ENCODE measurements at regions not wholly inside any gene's neighbourhood (a gene's known extent, or its start where the extent isn't known, plus 50 kb on each side); places are given as distances from the start of the nearest gene placed in this dataset.
A peak's percentile ranks its signal among the peaks of the same experiment; 100 is the strongest.

- no peak overlapping the region for H2AFZ ChIP-seq (ENCODE audit: low read depth, low read length)
- no peaks in the 10 kb centered on the region for H3K9me3 ChIP-seq (ENCODE audit: insufficient read depth, low read depth, low read length)
- FAIRE-seq, result no peak
- H3K4me3 ChIP-seq (ENCODE audit: insufficient read depth, low read depth, low read length), result no peak overlapping the region
- no peak for DNase-seq (ENCODE audit: low read depth)
- H4K20me1 ChIP-seq (ENCODE audit: insufficient read depth, low read length), result no peaks in the 10 kb centered on the region
- no peak overlapping the region for H3K4me2 ChIP-seq (ENCODE audit: low read length)
- no peaks in the 10 kb centered on the region for H3K27me3 ChIP-seq (ENCODE audit: insufficient read depth, low read length)
- no peak overlapping the region for H3K27ac ChIP-seq (ENCODE audit: low read depth, low read length)
- no peak overlapping the region for H3K9ac ChIP-seq (ENCODE audit: low read length)
- H3K27me3 Mint-ChIP-seq (ENCODE audit: low read depth, unreplicated experiment), result no peaks in the 10 kb centered on the region
- no peaks in the 10 kb centered on the region for H3K79me2 ChIP-seq (ENCODE audit: insufficient read depth, low read length)
- H3K27ac Mint-ChIP-seq (ENCODE audit: unreplicated experiment), result no peak overlapping the region
- H3K36me3 Mint-ChIP-seq (ENCODE audit: low read depth, unreplicated experiment), result no peaks in the 10 kb centered on the region
- no peaks in the 10 kb centered on the region for H3K9me3 Mint-ChIP-seq (ENCODE audit: unreplicated experiment)
- H3K4me3 Mint-ChIP-seq (ENCODE audit: unreplicated experiment), result no peak overlapping the region
- TF ChIP-seq CTCF (IDR thresholded peaks at IDR 0.05; ENCODE audit: insufficient read depth, low read depth, low read length), result no peak
- TF ChIP-seq EZH2 (IDR thresholded peaks at IDR 0.05; ENCODE audit: insufficient read depth, low read length), result no peak
- H3K36me3 ChIP-seq (ENCODE audit: insufficient read depth, low read length), result no peaks in the 10 kb centered on the region
- H3K4me1 ChIP-seq (ENCODE audit: insufficient read depth, low read length), result no peaks in the 10 kb centered on the region
- no peaks in the 10 kb centered on the region for H3K4me1 Mint-ChIP-seq (ENCODE audit: low read depth, unreplicated experiment)
These were observed 114.3 kb upstream of the SEMA6D start for GRCh38 chr15:47603026-47603425.

GRCh38 chr15:47607695-47608094 is 109.6 kb upstream of the SEMA6D start:
- H3K4me2 ChIP-seq (ENCODE audit: low read length), result no peak overlapping the region
- Mint-ChIP-seq H3K36me3 (ENCODE audit: low read depth, unreplicated experiment) (no peaks in the 10 kb centered on the region), H3K4me3 (ENCODE audit: unreplicated experiment) (no peak overlapping the region), H3K9me3 (ENCODE audit: unreplicated experiment) (no peaks in the 10 kb centered on the region), H3K27me3 (ENCODE audit: low read depth, unreplicated experiment) (no peaks in the 10 kb centered on the region), H3K4me1 (ENCODE audit: low read depth, unreplicated experiment) (no peaks in the 10 kb centered on the region), H3K27ac (ENCODE audit: unreplicated experiment) (no peak overlapping the region)
- no peaks in the 10 kb centered on the region for H3K27me3 ChIP-seq (ENCODE audit: insufficient read depth, low read length)
- no peaks in the 10 kb centered on the region for H3K4me1 ChIP-seq (ENCODE audit: insufficient read depth, low read length)
- FAIRE-seq (no peak), DNase-seq (ENCODE audit: low read depth) (peak; percentile 36)
- no peaks in the 10 kb centered on the region for H3K79me2 ChIP-seq (ENCODE audit: insufficient read depth, low read length)
- H2AFZ ChIP-seq (ENCODE audit: low read depth, low read length), result no peak overlapping the region
- H3K27ac ChIP-seq (ENCODE audit: low read depth, low read length), result no peak overlapping the region
- no peaks in the 10 kb centered on the region for H4K20me1 ChIP-seq (ENCODE audit: insufficient read depth, low read length)
- no peaks in the 10 kb centered on the region for H3K36me3 ChIP-seq (ENCODE audit: insufficient read depth, low read length)
- TF ChIP-seq EZH2 (IDR thresholded peaks at IDR 0.05; ENCODE audit: insufficient read depth, low read length), result no peak
- TF ChIP-seq CTCF (IDR thresholded peaks at IDR 0.05; ENCODE audit: insufficient read depth, low read depth, low read length), result no peak
- no peak overlapping the region for H3K4me3 ChIP-seq (ENCODE audit: insufficient read depth, low read depth, low read length)
- H3K9ac ChIP-seq (ENCODE audit: low read length), result no peak overlapping the region
- no peaks in the 10 kb centered on the region for H3K9me3 ChIP-seq (ENCODE audit: insufficient read depth, low read depth, low read length)

GRCh38 chr15:47609693-47610092 is 107.6 kb upstream of the SEMA6D start:
- H3K4me1 ChIP-seq (ENCODE audit: insufficient read depth, low read length), result no peaks in the 10 kb centered on the region
- no peaks in the 10 kb centered on the region for H4K20me1 ChIP-seq (ENCODE audit: insufficient read depth, low read length)
- no peaks in the 10 kb centered on the region for H3K9me3 ChIP-seq (ENCODE audit: insufficient read depth, low read depth, low read length)
- H3K79me2 ChIP-seq (ENCODE audit: insufficient read depth, low read length), result no peaks in the 10 kb centered on the region
- no peaks in the 10 kb centered on the region for H3K27me3 ChIP-seq (ENCODE audit: insufficient read depth, low read length)
- no peak overlapping the region for H3K9ac ChIP-seq (ENCODE audit: low read length)
- no peak overlapping the region for H3K4me2 ChIP-seq (ENCODE audit: low read length)
- DNase-seq (ENCODE audit: low read depth), result no peak
- Mint-ChIP-seq H3K27ac (ENCODE audit: unreplicated experiment) (no peak overlapping the region), H3K4me3 (ENCODE audit: unreplicated experiment) (no peak overlapping the region), H3K27me3 (ENCODE audit: low read depth, unreplicated experiment) (no peaks in the 10 kb centered on the region), H3K36me3 (ENCODE audit: low read depth, unreplicated experiment) (no peaks in the 10 kb centered on the region), H3K9me3 (ENCODE audit: unreplicated experiment) (no peaks in the 10 kb centered on the region), H3K4me1 (ENCODE audit: low read depth, unreplicated experiment) (no peaks in the 10 kb centered on the region)
- H3K4me3 ChIP-seq (ENCODE audit: insufficient read depth, low read depth, low read length), result no peak overlapping the region
- H3K36me3 ChIP-seq (ENCODE audit: insufficient read depth, low read length), result no peaks in the 10 kb centered on the region
- FAIRE-seq, result no peak
- no peak for TF ChIP-seq CTCF (IDR thresholded peaks at IDR 0.05; ENCODE audit: insufficient read depth, low read depth, low read length)
- no peak for TF ChIP-seq EZH2 (IDR thresholded peaks at IDR 0.05; ENCODE audit: insufficient read depth, low read length)
- no peak overlapping the region for H3K27ac ChIP-seq (ENCODE audit: low read depth, low read length)
- no peak overlapping the region for H2AFZ ChIP-seq (ENCODE audit: low read depth, low read length)

All from astrocyte (in vitro differentiated cells and primary cell).